HepG2 (cell line): ENCODE measurements at regions not wholly inside any gene's neighbourhood (a gene's known extent, or its start where the extent isn't known, plus 50 kb on each side); places are given as distances from the start of the nearest gene placed in this dataset.

Source experiments
- ATAC-seq: fragments of 200-7000 bp; cut with Tn5 transposase; 3 replicates; pipeline ENCODE4 v1.9.1; 2020; ENCODE audit warnings: mild to moderate bottlenecking, moderate library complexity
- BruUV-seq: library from RNA; stranded (reverse); fragments of 400-500 nt; replicated peaks from 2 replicates; lab custom pipeline; 2021; lab: Mats Ljungman, UMichigan
- CTCF ChIA-PET: fragments of 300-600 bp; formaldehyde crosslinking; extraction: SDS; loops from one replicate; lab custom pipeline; 2021; ENCODE audit warnings: low total read pairs, inconsistent platforms, low intra/inter-chr PET ratio; lab: Yijun Ruan, JAX
- POLR2A ChIA-PET: fragments of 350-600 bp; sonication (Branson Sonifier 250); formaldehyde crosslinking; loops from one replicate; lab custom pipeline; 2020; ENCODE audit warnings: antibody characterized with exemption, inconsistent platforms; lab: Yijun Ruan, JAX
- DNase-seq: peaks from one replicate; pipeline ENCODE4 v3.0.0-alpha.2; 2015; ENCODE audit warnings: low spot score
- FAIRE-seq: peaks from 3 replicates; lab custom pipeline; 2011; peaks lifted over from hg19 to GRCh38; lab: Jason Lieb, UNC
- H2AFZ ChIP-seq: one replicate; pipeline ENCODE4 v1.6.1; 2011; ENCODE audit warnings: low read length, inconsistent platforms
- H3K27ac ChIP-seq: fragments of 300-600 bp; 3 replicates; pipeline ENCODE4 v1.8.0; 2011; ENCODE audit warnings: mixed run types, mild to moderate bottlenecking, mixed read lengths, low read length, inconsistent platforms; ENCODE audit not compliant: insufficient read depth; ENCODE audit errors: extremely low read length
- H3K27me3 ChIP-seq, 2 experiments: fragments of 200-600 bp in 1 of 2; 2 replicates in 1 of 2; 3 replicates in 1 of 2; pipeline versions ENCODE4 v1.6.0 to v1.8.0; 2011; ENCODE audit warnings: low read length in 2 of 2, mild to moderate bottlenecking in 2 of 2, moderate library complexity in 2 of 2, inconsistent platforms in 1 of 2; ENCODE audit not compliant: insufficient read depth in 2 of 2, control insufficient read depth in 1 of 2
- H3K36me3 ChIP-seq, 2 experiments: fragments of 200-600 bp in 1 of 2; replicated peaks in 1 of 2; 2 replicates in 1 of 2; 3 replicates in 1 of 2; pipeline versions ENCODE4 v1.5.1 to v1.8.0; 2011; ENCODE audit warnings: low read length in 2 of 2, inconsistent platforms in 1 of 2; ENCODE audit not compliant: insufficient read depth in 2 of 2, control insufficient read depth in 1 of 2
- H3K4me1 ChIP-seq: 2 replicates; pipeline ENCODE4 v1.5.1; 2012; ENCODE audit warnings: low read length, inconsistent platforms; ENCODE audit not compliant: insufficient read depth
- H3K4me2 ChIP-seq: 2 replicates; pipeline ENCODE4 v1.6.0; 2011; ENCODE audit warnings: low read depth, low read length, inconsistent platforms
- H3K4me3 ChIP-seq, 3 experiments: fragments of 200-600 bp in 1 of 3; sonication (generic), shearing (Covaris generic) in 1 of 3; replicated peaks in 1 of 3; 2 replicates each; pipeline ENCODE4 v1.5.1; 2011 to 2016; ENCODE audit warnings: low read length in 3 of 3, inconsistent platforms in 2 of 3, low read depth in 2 of 3, mild to moderate bottlenecking in 2 of 3, control low read depth in 1 of 3, mixed read lengths in 1 of 3; ENCODE audit not compliant: insufficient read depth in 1 of 3
- H3K79me2 ChIP-seq: one replicate; pipeline ENCODE4 v1.6.1; 2011; ENCODE audit warnings: low read length, inconsistent platforms; ENCODE audit not compliant: insufficient read depth
- H3K9ac ChIP-seq: 2 replicates; pipeline ENCODE4 v1.6.0; 2011; ENCODE audit warnings: mild to moderate bottlenecking, low read depth, low read length, inconsistent platforms; ENCODE audit not compliant: insufficient read depth
- H3K9me3 ChIP-seq: 2 replicates; pipeline ENCODE4 v1.5.1; 2012; ENCODE audit warnings: mild to moderate bottlenecking, low read length
- H4K20me1 ChIP-seq: 2 replicates; pipeline ENCODE4 v1.6.0; 2011; ENCODE audit warnings: inconsistent platforms, mild to moderate bottlenecking, low read length, moderate library complexity; ENCODE audit not compliant: insufficient read depth
- CCAR2 ChIP-seq: fragments of 200-400 bp; formaldehyde crosslinking; optimal IDR thresholded peaks from 2 replicates; pipeline ENCODE3; 2018; ENCODE audit warnings: low read depth, mild to moderate bottlenecking, low read length, moderate library complexity
- HBP1 ChIP-seq: IDR thresholded peaks from 2 replicates; pipeline ENCODE4 v1.6.1; 2016; ENCODE audit warnings: low read depth, control low read depth
- KLF13 ChIP-seq: sonication (generic); formaldehyde crosslinking; IDR thresholded peaks from 2 replicates; pipeline ENCODE4 v1.4.0; 2020; ENCODE audit warnings: mild to moderate bottlenecking, missing genetic modification reagents
- MIER2 ChIP-seq: IDR thresholded peaks from 2 replicates; pipeline ENCODE4 v1.6.1; 2016; ENCODE audit warnings: missing biosample characterization, missing genetic modification reagents
- PHF20 ChIP-seq: sonication (generic); formaldehyde crosslinking; IDR thresholded peaks from 2 replicates; pipeline ENCODE4 v1.5.0; 2020; ENCODE audit warnings: mild to moderate bottlenecking, missing genetic modification reagents
- PRDM10 ChIP-seq: sonication (generic); formaldehyde crosslinking; IDR thresholded peaks from 2 replicates; pipeline ENCODE4 v1.4.0; 2020; ENCODE audit warnings: low read depth, missing genetic modification reagents
- SAP130 ChIP-seq: IDR thresholded peaks from 2 replicates; pipeline ENCODE4 v1.6.1; 2016; ENCODE audit warnings: low read depth
- SMAD3 ChIP-seq: sonication (generic); formaldehyde crosslinking; IDR thresholded peaks from 2 replicates; pipeline ENCODE4 v1.4.0; 2020; ENCODE audit warnings: missing genetic modification reagents
- SNAI1 ChIP-seq: sonication (generic); formaldehyde crosslinking; IDR thresholded peaks from 2 replicates; pipeline ENCODE4 v1.5.0; 2020; ENCODE audit warnings: mild to moderate bottlenecking, missing genetic modification reagents, borderline replicate concordance
- SNAPC5 ChIP-seq: sonication (generic); formaldehyde crosslinking; IDR thresholded peaks from 2 replicates; pipeline ENCODE4 v1.8.1; 2023; ENCODE audit warnings: mild to moderate bottlenecking, missing genetic modification reagents, borderline replicate concordance
- TBP ChIP-seq: sonication (generic); formaldehyde crosslinking; IDR thresholded peaks from 2 replicates; pipeline ENCODE4 v1.5.0; 2020; ENCODE audit warnings: missing genetic modification reagents
- ZNF17 ChIP-seq: sonication (generic); formaldehyde crosslinking; IDR thresholded peaks from 2 replicates; pipeline ENCODE4 v1.5.0; 2020; ENCODE audit warnings: mild to moderate bottlenecking, missing genetic modification reagents
- ZNF24 ChIP-seq: fragments of 450-650 bp; IDR thresholded peaks from 2 replicates; pipeline ENCODE4 v1.6.1; 2017; ENCODE audit warnings: antibody characterized with exemption, mild to moderate bottlenecking
- ZNF276 ChIP-seq: sonication (generic); formaldehyde crosslinking; IDR thresholded peaks from 2 replicates; pipeline ENCODE4 v1.4.0; 2020; ENCODE audit warnings: mild to moderate bottlenecking, low read depth, missing genetic modification reagents
- ZNF337 ChIP-seq: sonication (generic); formaldehyde crosslinking; IDR thresholded peaks from 2 replicates; pipeline ENCODE4 v1.5.1; 2020; ENCODE audit warnings: missing genetic modification reagents, low read depth, mild to moderate bottlenecking, borderline replicate concordance
- ZNF552 ChIP-seq: sonication (generic); formaldehyde crosslinking; IDR thresholded peaks from 2 replicates; pipeline ENCODE4 v1.9.0; 2022; ENCODE audit warnings: missing genetic modification reagents, mild to moderate bottlenecking, borderline replicate concordance
- ZNF724P ChIP-seq: sonication (generic); formaldehyde crosslinking; IDR thresholded peaks from 2 replicates; pipeline ENCODE4 v1.8.0; 2022; ENCODE audit warnings: missing genetic modification reagents, borderline replicate concordance
- ZNF772 ChIP-seq: sonication (generic); formaldehyde crosslinking; IDR thresholded peaks from 2 replicates; pipeline ENCODE4 v1.5.0; 2020; ENCODE audit warnings: mild to moderate bottlenecking, missing genetic modification reagents
- WGBS: methylation state at CpG from one replicate; pipeline ENCODE4 v1.1.6; 2017; ENCODE audit warnings: low lambda C conversion rate; 5-methylcytosine and 5-hydroxymethylcytosine counted together
- in situ Hi-C: cut with HindIII; loops from 2 replicates; pipeline ENCODE4 v1.10.0; 2017; ENCODE audit warnings: low pct_unique_long_range_greater_than_20kb; ENCODE audit not compliant: extremely low pct_ligation_motif_present
- intact Hi-C: fragments of 100-400 bp; cut with micrococcal nuclease; formaldehyde crosslinking; loops from one replicate; pipeline ENCODE4 v1.10.0; 2022; ENCODE audit not compliant: unreplicated experiment

GRCh38 chr14:92236243-92236900 lies 86.6 kb upstream of the SLC24A4 start (continued):
- no peak for TF ChIP-seq ZNF724P (CRISPR knock-in tag)
- no peak for TF ChIP-seq HBP1 (CRISPR knock-in tag)
- no peak for TF ChIP-seq SNAPC5 (CRISPR knock-in tag)
- TF ChIP-seq SAP130: no peak
- TF ChIP-seq MIER2 (CRISPR knock-in tag): no peak
- TF ChIP-seq ZNF552 (CRISPR knock-in tag): no peak
- no peak for TF ChIP-seq CCAR2
- TF ChIP-seq SMAD3 (CRISPR knock-in tag): no peak
- TF ChIP-seq ZNF17: no peak

- ATAC-seq: no peak
- H3K4me3 ChIP-seq: no peak overlapping the region
- in situ Hi-C loops: no loop called here
- WGBS: 41% methylated on average over 5 of the region's 5 CpGs
- H3K4me1 ChIP-seq: no peaks in the 10 kb centered on the region
- no peak for DNase-seq
- H3K27me3 ChIP-seq: peaks cover 2 to 22% of the 10 kb centered on the region in 2 experiments; a peak in 3 of 5 replicates
- no peak for FAIRE-seq
- H3K9me3 ChIP-seq: peaks cover 13% of the 10 kb centered on the region
- TF ChIP-seq ZNF24 (no peak), ZNF276 (CRISPR knock-in tag) (no peak), PHF20 (CRISPR knock-in tag) (no peak), ZNF337 (CRISPR knock-in tag) (no peak), TBP (no peak), SNAI1 (no peak), KLF13 (CRISPR knock-in tag) (no peak), ZNF772 (no peak), PRDM10 (CRISPR knock-in tag) (no peak)
- H3K36me3 ChIP-seq: no peaks in the 10 kb centered on the region
- no TSS peak for BruUV-seq
- ChIA-PET CTCF (no interaction called here), POLR2A (no interaction called here)
- H3K79me2 ChIP-seq: no peaks in the 10 kb centered on the region
- H3K4me2 ChIP-seq: no peak overlapping the region
- intact Hi-C loops: no loop called here
- no peak overlapping the region for H2AFZ ChIP-seq
- no peaks in the 10 kb centered on the region for H4K20me1 ChIP-seq
- H3K27ac ChIP-seq: no peak overlapping the region
- no peak overlapping the region for H3K9ac ChIP-seq
Measured at GRCh38 chr14:92240658-92241057, 82.3 kb upstream of the SLC24A4 start.
